Skin epidermis (tissue), 12 donors: ENCODE measurements at regions not wholly inside any gene's neighbourhood (a gene's known extent, or its start where the extent isn't known, plus 50 kb on each side); places are given as distances from the start of the nearest gene placed in this dataset.
A peak's percentile ranks its signal among the peaks of the same experiment; 100 is the strongest.
"Not testable (repeated sequence)": the region's sequence is repeated elsewhere in the genome, so short reads cannot be mapped to it uniquely, and the experiment has no call there.

Experiments used
- H3K27ac ChIP-seq, 21 experiments: fragments of 200-600 bp; sonication (generic) in 11 of 21; one replicate each; pipeline ENCODE4 v1.5.0; 2020; ENCODE audit warnings: mild to moderate bottlenecking in 3 of 21, inconsistent platforms in 2 of 21, moderate library complexity in 2 of 21
- H3K4me3 ChIP-seq, 7 experiments: fragments of 200-600 bp; sonication (generic) in 2 of 7; one replicate each; pipeline ENCODE4 v1.5.0; 2020; ENCODE audit warnings: inconsistent platforms in 2 of 7, mild to moderate bottlenecking in 2 of 7, moderate library complexity in 1 of 7

GRCh38 chr1:232377494-232377770 is 252.5 kb downstream of the SIPA1L2 start:
- Histone ChIP-seq H3K27ac (peak overlapping the region in 8 of 21 experiments; percentile 6 to 70 (median 32)), H3K4me3 (no peak overlapping the region)

GRCh38 chr1:232376632-232377493 is 253.1 kb downstream of the SIPA1L2 start:
- peak overlapping the region in 11 of 21 experiments; percentile 6 to 70 (median 34) for H3K27ac ChIP-seq
- no peak overlapping the region for H3K4me3 ChIP-seq

GRCh38 chr1:232372841-232373440 is 257.0 kb downstream of the SIPA1L2 start:
- no peak overlapping the region for H3K4me3 ChIP-seq
- H3K27ac ChIP-seq, result no peak overlapping the region

- Histone ChIP-seq H3K27ac (no peak overlapping the region), H3K4me3 (no peak overlapping the region)
These were observed 257.5 kb downstream of the SIPA1L2 start for GRCh38 chr1:232372431-232372830.

- Histone ChIP-seq H3K27ac (no peak overlapping the region), H3K4me3 (no peak overlapping the region)
These were observed 260.3 kb downstream of the SIPA1L2 start for GRCh38 chr1:232369451-232370296.

GRCh38 chr1:232368821-232369321 is 261.1 kb downstream of the SIPA1L2 start:
- Histone ChIP-seq H3K4me3 (no peak overlapping the region), H3K27ac (no peak overlapping the region)

GRCh38 chr1:232367293-232367692 is 262.6 kb downstream of the SIPA1L2 start:
- no peak overlapping the region for H3K4me3 ChIP-seq
- H3K27ac ChIP-seq, result no peak overlapping the region

- no peak overlapping the region for H3K4me3 ChIP-seq
- H3K27ac ChIP-seq, result no peak overlapping the region
These were observed 265.1 kb downstream of the SIPA1L2 start for GRCh38 chr1:232364654-232365382.

GRCh38 chr1:232363008-232363407 is 266.9 kb downstream of the SIPA1L2 start:
- no peak overlapping the region for H3K4me3 ChIP-seq
- H3K27ac ChIP-seq, result no peak overlapping the region

GRCh38 chr1:232357416-232357815 is 272.5 kb downstream of the SIPA1L2 start:
- Histone ChIP-seq H3K4me3 (no peak overlapping the region), H3K27ac (no peak overlapping the region)

GRCh38 chr1:232355162-232356006 is 274.5 kb downstream of the SIPA1L2 start:
- no peak overlapping the region for H3K4me3 ChIP-seq
- no peak overlapping the region for H3K27ac ChIP-seq

GRCh38 chr1:232353001-232353400 is 276.9 kb downstream of the SIPA1L2 start:
- no peak overlapping the region for H3K4me3 ChIP-seq
- H3K27ac ChIP-seq, result no peak overlapping the region

- H3K27ac ChIP-seq, result no peak overlapping the region
These were observed 277.6 kb downstream of the SIPA1L2 start for GRCh38 chr1:232352366-232352765.

GRCh38 chr1:232351335-232351734 is 278.6 kb downstream of the SIPA1L2 start:
- H3K4me3 ChIP-seq, result no peak overlapping the region
- no peak overlapping the region for H3K27ac ChIP-seq

More at GRCh38 chr1:232352366-232352765, 277.6 kb downstream of the SIPA1L2 start:
- H3K4me3 ChIP-seq, result no peak overlapping the region

GRCh38 chr1:232346844-232347243 is 283.1 kb downstream of the SIPA1L2 start:
- H3K27ac ChIP-seq, result no peak overlapping the region

GRCh38 chr1:232344791-232345399 is 285.0 kb downstream of the SIPA1L2 start:
- Histone ChIP-seq H3K4me3 (no peak overlapping the region), H3K27ac (no peak overlapping the region)

More at GRCh38 chr1:232346844-232347243, 283.1 kb downstream of the SIPA1L2 start:
- no peak overlapping the region for H3K4me3 ChIP-seq

- not testable (repeated sequence) for H3K4me3 ChIP-seq, H3K27ac ChIP-seq
These were observed 285.7 kb downstream of the SIPA1L2 start for GRCh38 chr1:232344186-232344585.

GRCh38 chr1:232340446-232340845 is 289.5 kb downstream of the SIPA1L2 start:
- Histone ChIP-seq H3K27ac (no peak overlapping the region), H3K4me3 (no peak overlapping the region)
